Lung (tissue), 11 donors: ENCODE measurements at regions not wholly inside any gene's neighbourhood (a gene's known extent, or its start where the extent isn't known, plus 50 kb on each side); places are given as distances from the start of the nearest gene placed in this dataset.
A peak's percentile ranks its signal among the peaks of the same experiment; 100 is the strongest.
"Not testable (repeated sequence)": the region's sequence is repeated elsewhere in the genome, so short reads cannot be mapped to it uniquely, and the experiment has no call there.

Experiments
- ATAC-seq: fragments of 200-7000 bp; cut with Tn5 transposase; one replicate; pipeline ENCODE4 v1.9.1; 2020; ENCODE audit warnings: moderate number of reproducible peaks; ENCODE audit not compliant: insufficient read depth, low FRiP score
- DNase-seq, 3 donors: peaks; one replicate each; pipeline ENCODE4 v3.0.0-alpha.2; 2013 to 2017
- H3K27ac ChIP-seq, 2 donors: one replicate each; pipeline ENCODE4 v1.5.1; 2013; ENCODE audit warnings: mild to moderate bottlenecking in 2 of 2, moderate library complexity in 2 of 2, control low read depth in 1 of 2, inconsistent platforms in 1 of 2, low read depth in 1 of 2, low read length in 1 of 2
- H3K27me3 ChIP-seq, 3 donors: one replicate each; pipeline ENCODE4 v1.5.1; 2013; ENCODE audit warnings: low read length in 2 of 3; ENCODE audit not compliant: control insufficient read depth in 3 of 3, insufficient read depth in 3 of 3
- H3K36me3 ChIP-seq, 4 donors: one replicate each; pipeline ENCODE4 v1.5.1; 2013; ENCODE audit warnings: low read length in 4 of 4, mild to moderate bottlenecking in 1 of 4, moderate library complexity in 1 of 4; ENCODE audit not compliant: control insufficient read depth in 4 of 4, insufficient read depth in 4 of 4
- H3K4me1 ChIP-seq, 5 donors: one replicate each; pipeline ENCODE4 v1.5.1; 2013; ENCODE audit warnings: low read length in 5 of 5, mild to moderate bottlenecking in 2 of 5, moderate library complexity in 1 of 5; ENCODE audit not compliant: control insufficient read depth in 5 of 5, insufficient read depth in 5 of 5
- H3K4me3 ChIP-seq: one replicate; pipeline ENCODE4 v1.5.1; 2013; ENCODE audit warnings: mild to moderate bottlenecking, control low read depth, moderate library complexity
- H3K9ac ChIP-seq, 2 donors: one replicate each; pipeline ENCODE4 v1.5.1; 2013; ENCODE audit warnings: low read length in 2 of 2, control low read depth in 1 of 2; ENCODE audit not compliant: insufficient read depth in 1 of 2
- H3K9me3 ChIP-seq, 4 donors: one replicate each; pipeline ENCODE4 v1.5.1; 2013; ENCODE audit warnings: low read length in 3 of 4, mild to moderate bottlenecking in 1 of 4, moderate library complexity in 1 of 4; ENCODE audit not compliant: control insufficient read depth in 4 of 4, insufficient read depth in 3 of 4
- WGBS, 2 donors: extraction: QIAGEN DNeasy Blood & Tissue Kit; methylation state at CpG; one replicate each; pipeline ENCODE4 v1.1.7; 2013; 5-methylcytosine and 5-hydroxymethylcytosine counted together
- TF ChIP-seq, protein P1 (sequence below): IDR thresholded peaks from 2 replicates; pipeline ENCODE4 v1.5.1; 2012; ENCODE audit warnings: mild to moderate bottlenecking; ENCODE audit errors: control extremely low read depth, extremely low read depth
- donor health status: control.
- donor health status: control.
- donor health status: Bipolar disorder and iron deficiency.
- donor health status: healthy.
- donor health status: DM: yes; HTN: yes; CAD: no.

DNA sequence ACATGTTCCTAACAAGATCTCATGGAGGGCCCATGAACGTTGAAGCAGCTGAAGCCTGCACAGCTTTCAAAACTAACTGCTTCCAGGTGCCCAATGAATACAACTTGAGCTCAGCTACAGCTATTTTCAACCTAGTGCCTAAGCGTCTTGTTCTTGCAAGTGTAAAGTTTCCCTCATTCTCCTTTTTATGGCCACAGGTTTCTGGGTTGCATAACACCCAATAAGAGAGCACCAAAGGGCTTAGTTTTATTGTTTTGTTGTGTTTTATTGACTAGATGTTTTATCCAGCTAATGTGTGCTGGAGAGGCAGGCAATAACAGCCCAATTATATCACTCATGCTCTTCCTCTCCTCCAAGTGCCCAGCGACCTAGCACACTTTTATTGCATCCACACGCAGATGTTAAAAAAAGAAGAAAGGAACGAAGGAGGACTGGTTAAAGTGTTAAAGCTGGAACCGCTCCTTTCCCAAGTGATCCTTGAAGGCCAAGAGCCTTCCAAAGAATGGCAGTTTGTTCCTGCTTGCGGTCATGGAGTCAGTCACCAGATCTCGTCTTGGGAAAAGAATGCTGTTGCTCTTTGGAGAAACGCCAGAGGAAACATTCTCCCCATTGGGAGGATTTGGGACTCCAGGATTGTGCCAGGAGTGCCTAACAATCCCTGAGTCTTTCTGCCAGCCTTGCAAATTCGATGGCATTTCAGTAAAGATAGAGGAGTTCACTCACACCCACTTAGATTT, 156.9 kb downstream of the MEX3B start:
- Histone ChIP-seq H3K36me3 (no peaks in the 10 kb centered on the region), H3K9ac (no peak overlapping the region), H3K27me3 (no peaks in the 10 kb centered on the region), H3K4me3 (no peak overlapping the region), H3K27ac (no peak overlapping the region), H3K9me3 (no peaks in the 10 kb centered on the region), H3K4me1 (peaks cover 0 to 16% (median 0%) of the 10 kb centered on the region in 5 donors)
- DNase-seq (peak in 2 of 3 donors; percentile 43 to 61), ATAC-seq (no peak)
- TF ChIP-seq, protein P1, sequence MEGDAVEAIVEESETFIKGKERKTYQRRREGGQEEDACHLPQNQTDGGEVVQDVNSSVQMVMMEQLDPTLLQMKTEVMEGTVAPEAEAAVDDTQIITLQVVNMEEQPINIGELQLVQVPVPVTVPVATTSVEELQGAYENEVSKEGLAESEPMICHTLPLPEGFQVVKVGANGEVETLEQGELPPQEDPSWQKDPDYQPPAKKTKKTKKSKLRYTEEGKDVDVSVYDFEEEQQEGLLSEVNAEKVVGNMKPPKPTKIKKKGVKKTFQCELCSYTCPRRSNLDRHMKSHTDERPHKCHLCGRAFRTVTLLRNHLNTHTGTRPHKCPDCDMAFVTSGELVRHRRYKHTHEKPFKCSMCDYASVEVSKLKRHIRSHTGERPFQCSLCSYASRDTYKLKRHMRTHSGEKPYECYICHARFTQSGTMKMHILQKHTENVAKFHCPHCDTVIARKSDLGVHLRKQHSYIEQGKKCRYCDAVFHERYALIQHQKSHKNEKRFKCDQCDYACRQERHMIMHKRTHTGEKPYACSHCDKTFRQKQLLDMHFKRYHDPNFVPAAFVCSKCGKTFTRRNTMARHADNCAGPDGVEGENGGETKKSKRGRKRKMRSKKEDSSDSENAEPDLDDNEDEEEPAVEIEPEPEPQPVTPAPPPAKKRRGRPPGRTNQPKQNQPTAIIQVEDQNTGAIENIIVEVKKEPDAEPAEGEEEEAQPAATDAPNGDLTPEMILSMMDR = no peak
- WGBS, 2 donors = 58 to 81% methylated on average over 10 of the region's 10 CpGs

DNA sequence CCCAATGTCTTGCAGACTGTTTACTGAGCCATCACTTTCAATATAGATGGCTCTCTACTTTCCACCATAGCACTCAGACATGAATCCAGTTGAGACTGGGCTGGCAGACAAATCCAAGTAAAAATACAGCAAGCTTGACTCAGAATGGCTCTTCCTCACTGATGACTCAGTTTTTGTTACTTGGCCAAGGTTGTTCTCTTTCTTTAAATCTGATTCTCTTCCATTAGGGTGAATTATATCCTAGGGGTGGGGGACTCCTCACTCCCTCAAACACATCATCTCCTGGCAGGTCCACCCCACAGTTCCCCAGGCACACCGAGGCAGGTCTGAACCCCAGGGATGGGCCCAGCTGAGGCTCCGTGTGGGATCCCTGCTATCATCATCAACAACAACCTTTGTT, 157.9 kb downstream of the MEX3B start:
- Histone ChIP-seq H3K9me3 (no peaks in the 10 kb centered on the region), H3K27ac (no peak overlapping the region), H3K36me3 (no peaks in the 10 kb centered on the region), H3K27me3 (no peaks in the 10 kb centered on the region), H3K4me3 (no peak overlapping the region), H3K9ac (no peak overlapping the region), H3K4me1 (peaks cover 0 to 10% (median 0%) of the 10 kb centered on the region in 5 donors)
- WGBS, 2 donors = 90 to 92% methylated on average over 2 of the region's 2 CpGs
- TF ChIP-seq, protein P1 = no peak
- DNase-seq = no peak
- ATAC-seq = no peak

DNA sequence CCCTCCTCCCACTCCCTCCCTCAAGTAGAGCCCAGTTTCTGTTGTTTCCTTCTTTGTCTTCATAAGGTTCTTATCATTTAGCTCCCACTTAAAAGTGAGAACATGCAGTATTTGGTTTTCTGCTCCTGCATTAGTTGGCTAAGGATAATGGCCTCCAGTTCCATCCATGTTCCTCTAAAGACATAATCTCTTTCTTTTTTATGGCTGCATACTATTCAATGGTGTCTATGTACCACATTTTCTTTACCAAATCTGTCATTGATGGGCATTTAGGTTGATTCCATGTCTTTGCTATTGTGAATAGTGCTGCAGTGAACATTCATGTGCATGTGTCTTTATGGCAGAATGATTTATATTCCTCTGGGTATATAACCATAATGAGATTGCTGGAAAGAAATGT, 158.6 kb downstream of the MEX3B start:
- not testable (repeated sequence) for H3K4me3 ChIP-seq, H3K36me3 ChIP-seq, H3K4me1 ChIP-seq, H3K9ac ChIP-seq, H3K27me3 ChIP-seq, ATAC-seq, DNase-seq, H3K27ac ChIP-seq, H3K9me3 ChIP-seq

GRCh38 chr15:81886591-81886990, 159.2 kb downstream of the MEX3B start:
- ATAC-seq = no peak
- WGBS, 2 donors = 87 to 94% methylated on average over 6 of the region's 6 CpGs

More at GRCh38 chr15:81886591-81886990, 159.2 kb downstream of the MEX3B start:
- H3K4me3 ChIP-seq = no peak overlapping the region
- no peaks in the 10 kb centered on the region for H3K36me3 ChIP-seq
- no peaks in the 10 kb centered on the region for H3K27me3 ChIP-seq
- H3K27ac ChIP-seq = no peak overlapping the region
- DNase-seq = no peak
- TF ChIP-seq, protein P1 = no peak
- H3K9ac ChIP-seq = no peak overlapping the region
- no peaks in the 10 kb centered on the region for H3K9me3 ChIP-seq
- peaks cover 0 to 9% (median 0%) of the 10 kb centered on the region in 5 donors for H3K4me1 ChIP-seq
